GM12872 (cell line): ENCODE measurements at regions not wholly inside any gene's neighbourhood (a gene's known extent, or its start where the extent isn't known, plus 50 kb on each side); places are given as distances from the start of the nearest gene placed in this dataset.

Experiments
- TF ChIP-seq, protein P1 (sequence below): IDR thresholded peaks from 3 replicates; pipeline ENCODE4 v1.5.1; 2011; ENCODE audit warnings: low read depth, mild to moderate bottlenecking, low read length, moderate library complexity; ENCODE audit not compliant: insufficient read depth

DNA sequence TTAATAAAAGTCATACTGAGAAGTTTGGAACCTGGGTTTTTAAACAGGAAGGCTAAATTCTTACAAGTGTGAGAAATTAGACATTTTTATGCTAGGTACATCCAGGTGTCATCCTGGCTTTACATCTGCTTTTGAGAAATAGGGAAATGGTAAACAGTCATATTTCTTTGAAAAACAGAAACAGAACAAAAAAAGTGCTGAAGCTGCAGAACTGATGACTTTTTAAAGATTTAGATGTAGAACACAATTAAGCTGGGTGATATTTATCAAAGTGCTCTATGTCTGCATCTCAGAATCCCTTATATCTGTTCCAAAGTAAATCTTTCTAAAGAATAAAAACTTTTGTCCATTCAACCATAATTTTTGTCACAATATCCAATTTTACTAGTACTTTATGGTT, 282.9 kb upstream of the ATXN7L3B start:
- TF ChIP-seq, protein P1, sequence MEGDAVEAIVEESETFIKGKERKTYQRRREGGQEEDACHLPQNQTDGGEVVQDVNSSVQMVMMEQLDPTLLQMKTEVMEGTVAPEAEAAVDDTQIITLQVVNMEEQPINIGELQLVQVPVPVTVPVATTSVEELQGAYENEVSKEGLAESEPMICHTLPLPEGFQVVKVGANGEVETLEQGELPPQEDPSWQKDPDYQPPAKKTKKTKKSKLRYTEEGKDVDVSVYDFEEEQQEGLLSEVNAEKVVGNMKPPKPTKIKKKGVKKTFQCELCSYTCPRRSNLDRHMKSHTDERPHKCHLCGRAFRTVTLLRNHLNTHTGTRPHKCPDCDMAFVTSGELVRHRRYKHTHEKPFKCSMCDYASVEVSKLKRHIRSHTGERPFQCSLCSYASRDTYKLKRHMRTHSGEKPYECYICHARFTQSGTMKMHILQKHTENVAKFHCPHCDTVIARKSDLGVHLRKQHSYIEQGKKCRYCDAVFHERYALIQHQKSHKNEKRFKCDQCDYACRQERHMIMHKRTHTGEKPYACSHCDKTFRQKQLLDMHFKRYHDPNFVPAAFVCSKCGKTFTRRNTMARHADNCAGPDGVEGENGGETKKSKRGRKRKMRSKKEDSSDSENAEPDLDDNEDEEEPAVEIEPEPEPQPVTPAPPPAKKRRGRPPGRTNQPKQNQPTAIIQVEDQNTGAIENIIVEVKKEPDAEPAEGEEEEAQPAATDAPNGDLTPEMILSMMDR: no peak

DNA sequence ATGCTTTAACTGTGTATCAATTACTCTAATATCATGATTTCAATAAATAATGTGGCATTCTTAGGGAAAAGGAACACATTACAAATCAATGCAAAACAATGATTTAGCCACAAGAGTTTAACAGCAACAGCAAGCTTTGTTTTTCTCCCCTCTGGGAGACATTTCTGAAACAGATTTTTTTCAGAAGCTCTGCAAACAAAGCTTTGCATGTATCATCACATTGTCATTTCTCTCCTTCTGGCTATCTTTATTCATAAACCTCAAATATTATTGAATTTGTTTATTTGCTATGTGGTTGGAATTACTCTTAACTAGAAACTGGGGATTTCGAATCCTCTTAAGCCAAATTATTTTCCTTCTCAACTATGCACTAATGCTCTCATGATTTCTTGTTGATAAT, 278.4 kb upstream of the ATXN7L3B start:
- TF ChIP-seq, protein P1: no peak

DNA sequence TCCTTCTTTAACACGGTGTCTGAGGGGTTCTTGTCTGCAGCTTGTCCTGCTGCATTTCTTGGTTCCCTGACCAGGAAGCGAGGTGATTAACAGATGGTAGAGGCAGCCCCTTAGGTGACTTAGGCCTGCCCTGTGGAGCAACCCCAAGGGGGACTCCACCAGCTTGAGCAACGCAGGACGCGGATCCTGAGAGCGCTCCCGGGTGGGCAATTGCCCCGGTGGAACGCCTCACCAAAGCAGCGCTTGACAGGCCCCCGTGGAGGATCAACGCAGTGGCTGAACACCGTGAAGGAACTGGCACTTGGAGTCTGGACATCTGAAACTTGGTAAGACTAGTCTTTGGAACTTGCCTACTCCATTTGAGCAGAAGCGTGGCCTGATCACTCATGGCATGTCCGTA, 272.9 kb upstream of the ATXN7L3B start:
- TF ChIP-seq, protein P1: no peak

DNA sequence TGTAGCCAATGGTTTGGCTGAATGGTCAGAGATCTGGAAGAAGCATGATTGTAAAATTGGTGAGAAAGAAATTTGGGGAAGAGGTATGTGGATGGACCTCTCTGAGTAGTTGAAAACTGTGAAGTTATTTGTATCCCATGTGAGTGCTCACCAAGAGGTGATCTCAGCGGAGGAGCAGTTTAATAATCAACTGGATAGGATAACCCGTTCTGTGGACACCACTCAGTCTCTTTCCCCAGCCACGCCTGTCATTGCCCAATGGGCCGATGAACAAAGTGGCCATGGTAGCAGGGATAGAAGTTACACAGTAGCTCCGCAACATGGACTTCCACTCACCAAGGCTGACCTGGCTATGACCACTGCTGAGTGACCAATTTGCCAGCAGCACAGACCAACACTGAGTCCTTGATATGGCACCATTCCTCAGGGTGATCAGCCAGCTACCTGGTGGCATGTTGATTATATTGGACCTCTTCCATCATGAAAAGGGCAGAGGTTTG, 257.4 kb upstream of the ATXN7L3B start:
- TF ChIP-seq, protein P1: no peak

DNA sequence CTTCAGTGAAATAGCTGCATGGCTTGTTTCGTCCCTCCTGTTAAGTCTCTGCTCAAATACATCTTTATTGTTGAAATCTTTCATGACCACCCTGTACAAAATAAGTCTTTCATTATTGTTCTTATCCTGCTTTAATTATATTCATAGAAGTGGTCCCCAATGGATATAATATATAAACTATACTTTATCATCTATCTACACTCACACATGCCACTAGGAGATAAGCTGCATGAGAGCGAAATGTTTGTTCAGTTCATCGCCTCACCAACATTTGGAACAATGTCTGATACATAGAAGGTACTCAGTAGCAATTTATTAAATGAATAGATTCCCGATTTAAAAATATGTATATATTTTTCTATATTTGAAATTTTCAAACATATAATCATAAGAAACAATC, 254.0 kb upstream of the ATXN7L3B start:
- TF ChIP-seq, protein P1: no peak

DNA sequence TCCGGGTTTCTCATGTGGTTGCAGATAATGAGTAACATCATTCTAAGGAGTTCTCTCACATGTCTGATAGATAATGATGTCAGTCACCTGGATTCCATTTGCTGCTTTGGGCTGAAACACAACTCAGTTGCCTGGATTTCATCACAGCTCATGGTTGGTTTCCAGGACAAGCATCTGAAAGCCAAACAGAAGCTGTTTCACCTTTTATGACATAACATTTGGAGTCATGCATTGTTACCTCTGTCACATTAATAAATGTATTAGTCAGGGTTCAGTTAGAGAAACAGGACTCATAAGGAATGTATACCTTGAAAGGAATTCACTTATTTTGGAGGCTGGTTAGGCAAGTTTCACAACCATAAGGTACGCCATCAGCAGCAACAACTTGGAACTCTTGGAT, 251.9 kb upstream of the ATXN7L3B start:
- TF ChIP-seq, protein P1: no peak

DNA sequence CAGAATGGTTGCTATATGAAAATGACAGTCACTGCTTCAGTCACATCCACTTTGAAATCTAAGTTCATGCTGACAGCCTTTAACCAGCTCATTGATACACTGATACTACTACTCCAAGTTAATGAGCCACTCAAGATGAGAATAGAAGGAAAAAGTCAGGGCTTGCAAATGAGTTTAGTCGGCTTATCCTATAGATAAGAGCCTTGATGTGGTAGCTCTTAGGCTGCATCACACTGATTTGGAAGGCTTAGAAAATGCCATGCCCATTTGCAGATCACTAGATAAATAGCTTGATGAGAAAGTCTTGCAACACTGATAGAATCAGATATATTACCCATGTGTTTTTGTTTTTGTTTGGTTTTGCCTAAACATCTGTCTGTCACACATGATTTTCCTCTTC, 251.4 kb upstream of the ATXN7L3B start:
- TF ChIP-seq, protein P1: no peak
